GM12873 (cell line): ENCODE measurements at regions not wholly inside any gene's neighbourhood (a gene's known extent, or its start where the extent isn't known, plus 50 kb on each side); places are given as distances from the start of the nearest gene placed in this dataset.

Source experiments
- TF ChIP-seq, protein P1 (sequence below): IDR thresholded peaks from 2 replicates; pipeline ENCODE4 v1.5.1; 2012; ENCODE audit warnings: low read depth, mild to moderate bottlenecking, moderate library complexity, low read length, control low read depth; ENCODE audit not compliant: insufficient read depth; ENCODE audit errors: missing control alignments

DNA sequence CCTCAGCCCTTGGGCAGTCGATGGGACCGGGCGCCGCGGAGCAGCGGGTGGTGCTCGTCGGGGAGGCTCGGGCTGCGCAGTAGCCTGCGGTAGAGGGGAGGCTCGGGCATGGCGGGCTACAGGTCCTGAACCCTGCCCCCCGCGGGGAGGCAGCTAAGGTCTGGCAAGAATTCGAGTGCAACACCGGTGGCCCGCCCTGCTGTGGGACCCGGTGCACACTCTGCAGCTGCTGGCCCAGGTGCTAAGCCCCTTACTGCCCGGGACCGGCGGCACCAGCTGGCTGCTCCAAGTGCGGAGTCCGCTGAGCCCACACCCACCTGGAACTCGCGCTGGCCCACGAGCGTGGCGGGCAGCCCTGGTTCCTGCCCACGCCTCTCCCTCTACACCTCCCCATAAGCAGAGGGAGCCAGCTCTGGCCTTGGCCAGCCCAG, 377.7 kb upstream of the RBMS3 start:
- TF ChIP-seq, protein P1, sequence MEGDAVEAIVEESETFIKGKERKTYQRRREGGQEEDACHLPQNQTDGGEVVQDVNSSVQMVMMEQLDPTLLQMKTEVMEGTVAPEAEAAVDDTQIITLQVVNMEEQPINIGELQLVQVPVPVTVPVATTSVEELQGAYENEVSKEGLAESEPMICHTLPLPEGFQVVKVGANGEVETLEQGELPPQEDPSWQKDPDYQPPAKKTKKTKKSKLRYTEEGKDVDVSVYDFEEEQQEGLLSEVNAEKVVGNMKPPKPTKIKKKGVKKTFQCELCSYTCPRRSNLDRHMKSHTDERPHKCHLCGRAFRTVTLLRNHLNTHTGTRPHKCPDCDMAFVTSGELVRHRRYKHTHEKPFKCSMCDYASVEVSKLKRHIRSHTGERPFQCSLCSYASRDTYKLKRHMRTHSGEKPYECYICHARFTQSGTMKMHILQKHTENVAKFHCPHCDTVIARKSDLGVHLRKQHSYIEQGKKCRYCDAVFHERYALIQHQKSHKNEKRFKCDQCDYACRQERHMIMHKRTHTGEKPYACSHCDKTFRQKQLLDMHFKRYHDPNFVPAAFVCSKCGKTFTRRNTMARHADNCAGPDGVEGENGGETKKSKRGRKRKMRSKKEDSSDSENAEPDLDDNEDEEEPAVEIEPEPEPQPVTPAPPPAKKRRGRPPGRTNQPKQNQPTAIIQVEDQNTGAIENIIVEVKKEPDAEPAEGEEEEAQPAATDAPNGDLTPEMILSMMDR: no peak

DNA sequence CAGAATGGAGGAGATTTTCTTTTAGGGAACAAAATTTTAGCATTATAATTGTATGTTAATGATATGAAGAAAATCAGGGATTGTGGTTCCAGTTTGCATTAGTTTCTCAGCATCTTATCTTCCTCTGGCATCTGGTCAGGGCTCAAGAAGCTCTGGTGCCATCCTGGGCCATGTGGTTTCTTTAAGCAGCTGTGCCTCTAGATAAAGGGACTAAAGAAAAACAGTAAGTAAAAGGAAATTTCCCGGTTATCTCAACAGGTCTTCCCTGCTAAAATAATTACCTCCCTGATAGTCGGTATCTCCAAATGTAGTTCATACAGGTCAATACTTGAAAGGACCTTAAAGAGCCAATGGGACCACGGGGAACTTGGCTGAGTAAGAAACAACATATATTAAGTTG, 375.1 kb upstream of the RBMS3 start:
- TF ChIP-seq, protein P1: no peak

DNA sequence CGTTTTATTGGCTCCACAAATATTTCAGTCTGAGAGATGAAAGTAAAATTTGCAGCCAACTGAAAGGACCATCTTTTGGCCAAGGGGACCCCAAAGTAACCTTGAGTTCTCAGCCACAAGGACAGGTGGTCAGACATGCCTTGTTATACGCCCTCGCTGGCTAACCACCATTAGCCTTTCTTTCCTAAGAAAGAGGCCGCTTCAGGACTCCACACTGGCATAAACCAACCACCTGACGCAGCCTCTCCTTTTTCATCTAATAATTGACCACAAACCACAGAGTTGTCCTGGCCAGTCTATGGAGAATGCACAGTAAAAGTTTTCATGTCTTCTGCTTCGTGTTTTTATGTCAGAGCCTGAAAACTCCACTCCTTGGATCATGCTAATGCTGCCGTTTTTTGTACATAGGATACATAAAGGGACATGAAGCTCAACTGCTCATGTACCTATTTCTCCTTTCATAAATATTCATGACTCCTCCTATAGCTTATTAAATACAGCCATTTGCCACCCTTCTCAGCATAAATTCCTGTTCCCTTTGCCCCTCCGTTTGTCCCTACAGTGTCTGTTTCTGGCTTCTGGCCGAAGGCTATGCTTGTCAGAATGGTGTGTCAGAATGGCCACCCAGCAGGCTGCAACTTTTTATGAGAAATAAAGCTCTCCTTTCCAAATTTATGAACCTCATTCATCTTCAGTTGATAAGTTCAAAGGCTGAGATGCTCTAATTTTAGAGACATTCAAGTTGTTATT, 374.1 kb upstream of the RBMS3 start:
- TF ChIP-seq, protein P1: no peak

DNA sequence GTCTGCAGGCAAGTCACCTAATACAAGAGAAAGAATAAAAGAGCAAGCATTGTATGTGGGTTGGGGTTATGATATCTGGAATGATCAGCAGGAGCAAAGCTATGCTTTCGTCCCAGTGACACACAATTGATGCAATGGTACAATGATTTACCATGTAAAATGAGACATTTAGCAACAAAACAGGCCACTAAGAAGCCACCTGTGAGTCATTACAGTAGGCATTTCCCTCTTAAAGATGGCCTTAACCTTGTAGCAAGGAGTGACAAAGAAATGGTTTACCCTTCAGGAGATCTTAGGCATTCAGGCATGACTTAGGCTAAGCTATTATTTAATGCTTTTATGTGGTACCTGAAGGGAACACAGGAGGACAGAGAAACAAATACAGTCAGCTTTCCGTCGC, 373.3 kb upstream of the RBMS3 start:
- TF ChIP-seq, protein P1: no peak

DNA sequence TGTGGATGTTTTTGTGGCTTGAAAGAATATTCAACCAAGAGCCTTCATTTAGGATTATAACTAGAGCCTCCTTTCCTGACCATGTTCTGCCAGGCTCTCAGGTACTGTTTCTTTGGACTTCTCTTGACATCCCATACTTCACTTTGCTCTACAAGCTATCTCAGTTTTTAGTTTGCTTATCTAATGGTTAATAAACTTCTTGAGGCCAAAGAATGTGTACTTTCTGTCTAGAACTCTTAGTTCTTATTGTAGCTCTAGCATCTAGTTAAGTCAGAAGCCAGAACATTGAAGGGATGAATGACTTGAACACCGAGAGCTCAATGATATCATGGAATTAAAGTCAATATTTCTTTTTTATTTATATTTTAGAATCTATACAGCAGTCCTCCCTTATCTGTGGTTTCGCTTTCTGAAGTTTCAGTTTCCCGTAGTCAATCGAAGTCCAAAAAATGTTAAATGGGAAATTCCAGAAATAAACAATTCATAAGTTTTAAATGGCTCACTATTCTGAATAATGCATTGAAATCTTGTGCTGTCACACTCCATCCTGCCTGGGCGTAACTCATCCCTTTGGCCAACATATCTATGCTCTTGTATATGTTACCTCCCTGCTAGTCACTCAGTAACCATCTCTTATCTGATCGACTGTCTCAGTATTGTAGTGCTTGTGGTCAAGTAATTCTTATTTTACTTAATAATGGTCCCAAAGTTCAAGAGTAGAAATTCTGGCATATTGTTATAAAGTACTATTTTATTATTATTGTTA, 368.6 kb upstream of the RBMS3 start:
- TF ChIP-seq, protein P1: no peak

DNA sequence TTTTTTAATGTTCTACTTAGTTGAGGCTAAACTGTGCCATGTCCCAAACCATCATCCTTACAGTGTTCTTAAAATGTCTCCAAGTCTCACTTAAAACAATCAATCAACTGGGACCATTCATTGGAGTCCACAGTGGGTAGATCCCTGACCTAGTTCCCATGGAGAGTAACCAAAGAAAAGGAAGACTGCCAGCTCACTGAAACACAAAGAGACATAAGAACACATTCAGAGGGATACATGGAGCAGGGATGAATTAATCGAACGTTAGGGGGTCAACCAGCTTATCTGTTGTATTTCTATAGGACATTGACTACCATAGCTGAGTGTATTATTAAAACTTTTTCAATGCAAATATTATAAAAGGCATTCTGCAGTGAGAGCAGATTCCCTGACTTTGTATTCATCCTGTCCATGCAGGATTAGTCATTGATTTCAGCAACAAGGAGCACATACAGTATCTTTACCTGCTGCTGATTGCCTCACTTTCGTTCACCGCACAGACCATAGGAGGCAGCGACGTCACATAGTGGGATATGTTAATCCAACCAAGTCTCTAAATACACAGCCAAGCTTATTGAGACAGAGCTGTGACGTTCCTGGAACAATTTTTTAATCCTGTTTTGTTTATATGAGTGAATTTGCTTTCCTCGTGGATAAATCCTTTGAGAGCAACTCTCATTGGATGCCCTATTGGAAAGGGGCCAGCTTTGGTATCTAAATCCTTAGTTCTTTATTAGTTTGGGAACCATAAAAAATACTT, 364.9 kb upstream of the RBMS3 start:
- TF ChIP-seq, protein P1: peak; percentile 11

DNA sequence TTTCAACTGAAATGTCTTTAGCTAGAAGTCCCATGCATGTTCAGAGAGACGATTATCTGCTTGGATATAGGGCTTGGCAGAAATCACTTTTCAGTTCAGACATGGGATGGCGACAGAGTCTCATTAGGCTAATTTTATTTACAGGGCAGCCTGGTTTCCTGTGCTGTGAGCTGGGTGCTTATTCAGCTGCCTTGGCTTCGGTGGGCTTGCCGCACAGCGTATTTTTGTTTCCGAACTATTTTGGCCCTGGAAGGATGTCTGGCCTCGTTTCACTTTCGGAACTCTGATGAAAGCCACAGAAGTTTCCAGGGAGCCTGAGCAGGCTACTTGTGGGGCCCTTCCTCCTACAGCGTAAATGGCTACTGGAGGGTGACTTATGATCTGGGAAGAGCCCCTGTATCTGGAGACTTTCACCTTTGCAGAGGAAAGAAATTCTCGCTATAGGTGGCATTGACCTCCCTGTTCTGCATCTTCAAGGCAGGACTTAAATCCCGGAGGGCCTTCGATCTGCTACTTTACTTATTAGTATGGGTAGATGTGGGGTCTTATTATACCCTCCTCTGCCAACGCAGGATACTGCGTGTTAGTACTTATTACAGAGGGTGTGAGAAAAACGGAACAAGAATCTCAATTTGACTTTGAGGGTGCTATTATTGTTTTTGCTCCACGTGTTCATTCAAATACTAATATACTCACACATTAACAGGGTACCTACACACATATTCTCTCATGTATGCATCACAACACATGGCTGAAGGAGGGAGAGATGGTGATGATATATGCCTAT, 364.0 kb upstream of the RBMS3 start:
- TF ChIP-seq, protein P1: peak; percentile 55
